IMR-90 (cell line): ENCODE measurements at regions not wholly inside any gene's neighbourhood (a gene's known extent, or its start where the extent isn't known, plus 50 kb on each side); places are given as distances from the start of the nearest gene placed in this dataset.

Experiments
- ATAC-seq: fragments of 200-7000 bp; cut with Tn5 transposase; 2 replicates; pipeline ENCODE4 v1.9.1; 2020; ENCODE audit warnings: low read depth, mild to moderate bottlenecking, moderate library complexity
- BruUV-seq: library from RNA; stranded (reverse); fragments of 400-500 nt; replicated peaks from 2 replicates; lab custom pipeline; 2021; lab: Mats Ljungman, UMichigan
- CTCF ChIA-PET: fragments of 300-600 bp; formaldehyde crosslinking; extraction: SDS; loops from one replicate; lab custom pipeline; 2021; ENCODE audit warnings: antibody characterized with exemption; lab: Yijun Ruan, JAX
- POLR2A ChIA-PET: fragments of 300-600 bp; sonication (Branson Sonifier 250); formaldehyde crosslinking; loops from one replicate; lab custom pipeline; 2022; ENCODE audit warnings: antibody characterized with exemption; ENCODE audit not compliant: unreplicated experiment; lab: Charles Lee
- DNase-seq: peaks from one replicate; pipeline ENCODE4 v3.0.0; 2013
- H2AFZ ChIP-seq: replicated peaks from 2 replicates; pipeline ENCODE3; 2013; ENCODE audit warnings: low read length, mild to moderate bottlenecking; ENCODE audit not compliant: poor library complexity
- H2AK5ac ChIP-seq: 2 replicates; pipeline ENCODE4 v1.6.1; 2013; ENCODE audit warnings: low read depth, low read length, inconsistent platforms
- H2AK9ac ChIP-seq: replicated peaks from 2 replicates; pipeline ENCODE3; 2013; ENCODE audit warnings: mild to moderate bottlenecking, low read depth, low read length, moderate library complexity; ENCODE audit not compliant: poor library complexity
- H2BK120ac ChIP-seq: 2 replicates; pipeline ENCODE4 v1.6.1; 2013; ENCODE audit warnings: low read depth, low read length, inconsistent platforms
- H2BK15ac ChIP-seq: 3 replicates; pipeline ENCODE4 v1.6.1; 2013; ENCODE audit warnings: low read depth, low read length, inconsistent platforms
- H2BK20ac ChIP-seq: 2 replicates; pipeline ENCODE4 v1.6.1; 2013; ENCODE audit warnings: low read depth, mild to moderate bottlenecking, inconsistent platforms, low read length, moderate library complexity
- H2BK5ac ChIP-seq: 2 replicates; pipeline ENCODE4 v1.6.1; 2013; ENCODE audit warnings: mild to moderate bottlenecking, low read depth, low read length, inconsistent platforms; ENCODE audit not compliant: poor library complexity, severe bottlenecking
- H3K14ac ChIP-seq: replicated peaks from 2 replicates; pipeline ENCODE4 v1.6.1; 2013; ENCODE audit warnings: low read depth, low read length, inconsistent platforms
- H3K18ac ChIP-seq: 2 replicates; pipeline ENCODE4 v1.6.1; 2013; ENCODE audit warnings: low read depth, low read length, control low read depth
- H3K23ac ChIP-seq: 2 replicates; pipeline ENCODE4 v1.6.1; 2013; ENCODE audit warnings: low read depth, low read length, inconsistent platforms
- H3K27ac ChIP-seq: 2 replicates; pipeline ENCODE4 v1.5.1; 2013; ENCODE audit warnings: mild to moderate bottlenecking, control low read depth, low read length; ENCODE audit not compliant: insufficient read depth
- H3K27me3 ChIP-seq: 2 replicates; pipeline ENCODE4 v1.6.1; 2013; ENCODE audit warnings: low read length; ENCODE audit not compliant: control insufficient read depth, insufficient read depth
- H3K36me3 ChIP-seq: 2 replicates; pipeline ENCODE4 v1.6.1; 2013; ENCODE audit warnings: low read length, mixed read lengths; ENCODE audit not compliant: control insufficient read depth, insufficient read depth
- H3K4ac ChIP-seq: 2 replicates; pipeline ENCODE4 v1.6.1; 2013; ENCODE audit warnings: low read depth, low read length, inconsistent platforms
- H3K4me1 ChIP-seq: 2 replicates; pipeline ENCODE4 v1.6.1; 2013; ENCODE audit warnings: low read length, mixed read lengths; ENCODE audit not compliant: control insufficient read depth, insufficient read depth
- H3K4me2 ChIP-seq: 2 replicates; pipeline ENCODE4 v1.6.1; 2013; ENCODE audit warnings: low read depth, mild to moderate bottlenecking, control low read depth, low read length, moderate library complexity
- H3K4me3 ChIP-seq: 2 replicates; pipeline ENCODE4 v1.5.1; 2013; ENCODE audit warnings: low read depth, mild to moderate bottlenecking, control low read depth, low read length, moderate library complexity; ENCODE audit not compliant: insufficient read depth
- H3K56ac ChIP-seq: 2 replicates; pipeline ENCODE4 v1.6.1; 2013; ENCODE audit warnings: low read length, inconsistent platforms; ENCODE audit not compliant: insufficient read depth; ENCODE audit errors: extremely low read depth
- H3K79me1 ChIP-seq, 2 experiments: 2 replicates each; pipeline ENCODE4 v1.6.1; 2013; ENCODE audit warnings: low read length in 2 of 2, inconsistent platforms in 1 of 2, low read depth in 1 of 2
- H3K9ac ChIP-seq: 2 replicates; pipeline ENCODE4 v1.6.1; 2013; ENCODE audit warnings: low read depth, low read length, control low read depth
- H3K9me1 ChIP-seq: 2 replicates; pipeline ENCODE4 v1.6.1; 2013; ENCODE audit warnings: low read length, inconsistent platforms; ENCODE audit not compliant: insufficient read depth
- H3K9me3 ChIP-seq: 2 replicates; pipeline ENCODE4 v1.6.1; 2013; ENCODE audit warnings: low read length; ENCODE audit not compliant: control insufficient read depth, insufficient read depth
- H4K20me1 ChIP-seq: 2 replicates; pipeline ENCODE4 v1.6.1; 2013; ENCODE audit warnings: low read length, inconsistent platforms; ENCODE audit not compliant: insufficient read depth
- H4K5ac ChIP-seq: 2 replicates; pipeline ENCODE4 v1.6.1; 2013; ENCODE audit warnings: mild to moderate bottlenecking, low read depth, low read length, control low read depth
- H4K8ac ChIP-seq, 2 experiments: 2 replicates each; pipeline ENCODE4 v1.6.1; 2013; ENCODE audit warnings: low read depth in 2 of 2, low read length in 2 of 2, control low read depth in 1 of 2, inconsistent platforms in 1 of 2
- H4K91ac ChIP-seq: 2 replicates; pipeline ENCODE4 v1.6.1; 2013; ENCODE audit warnings: low read depth, low read length, inconsistent platforms; ENCODE audit not compliant: insufficient read depth
- BHLHE40 ChIP-seq: fragments of 150-350 bp; IDR thresholded peaks from 2 replicates; pipeline ENCODE4 v1.6.1; 2016; ENCODE audit warnings: mild to moderate bottlenecking, low read depth, low read length
- MAFK ChIP-seq: IDR thresholded peaks from 2 replicates; pipeline ENCODE4 v1.6.1; 2012; ENCODE audit warnings: low read depth, low read length, improper control_type of control experiment
- WGBS, 2 experiments: methylation state at CpG; one replicate each; pipeline versions ENCODE4 v1.1.5 to v1.1.7; 2013; ENCODE audit warnings: missing lambda C conversion rate in 2 of 2; ENCODE audit not compliant: insufficient read length in 1 of 2; ENCODE audit errors: extremely low coverage in 2 of 2; 5-methylcytosine and 5-hydroxymethylcytosine counted together
- dilution Hi-C: fragments of 300-500 bp; cut with HindIII; formaldehyde crosslinking; loops from one replicate; pipeline ENCODE4 v1.14.3; 2018; ENCODE audit warnings: low sequenced_read_pairs; ENCODE audit not compliant: unreplicated experiment
- in situ Hi-C: fragments of 300-500 bp; cut with MboI; formaldehyde crosslinking; loops from 3 replicates; pipeline ENCODE4 v1.14.3; 2019; ENCODE audit warnings: low sequenced_read_pairs, inconsistent platforms, mixed read lengths
- intact Hi-C: fragments of 100-400 bp; cut with micrococcal nuclease; formaldehyde crosslinking; loops from 2 replicates; pipeline ENCODE4 v1.10.0; 2022
- TF ChIP-seq, protein P1 (sequence below): conservative IDR thresholded peaks from 2 replicates; pipeline ENCODE4 v1.5.1; 2012; ENCODE audit warnings: mild to moderate bottlenecking, low read depth, low read length, improper control_type of control experiment
- TF ChIP-seq, protein P2 (sequence below): fragments of 150-350 bp; IDR thresholded peaks from 2 replicates; pipeline ENCODE4 v1.6.1; 2017; ENCODE audit warnings: mild to moderate bottlenecking, antibody characterized with exemption, low read length, low read depth

DNA sequence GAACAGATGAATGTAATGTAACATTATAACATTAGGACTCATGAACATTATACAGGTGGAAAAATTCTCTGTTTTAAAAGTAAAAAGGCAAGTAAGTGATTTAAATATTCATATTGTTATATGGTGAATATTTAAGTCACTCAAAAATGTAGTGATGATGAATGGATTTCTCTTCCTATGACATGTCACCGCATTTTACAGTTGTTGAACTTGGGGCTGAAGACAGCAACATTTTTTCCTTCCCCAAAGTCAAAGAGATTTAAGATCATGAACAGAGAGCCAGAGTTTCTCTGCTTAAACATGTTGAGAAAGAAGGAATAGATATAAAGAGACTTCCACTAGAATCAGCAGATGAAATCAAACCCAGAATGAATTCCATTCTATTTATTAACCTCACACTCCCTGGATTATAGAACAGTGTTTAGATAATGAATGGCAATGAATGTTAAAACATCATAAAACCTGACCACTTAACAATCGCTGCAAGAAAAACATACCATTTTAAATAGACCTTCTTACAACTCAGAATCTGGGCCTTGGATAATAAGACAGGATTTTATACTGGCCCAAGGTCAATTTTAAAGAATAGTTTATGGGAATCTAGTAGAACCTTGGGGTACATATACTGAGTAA lies 163.6 kb upstream of the SIX2 start:
- H3K9me3 ChIP-seq, result no peaks in the 10 kb centered on the region; the same call in 1 of the 2 replicates
- no peak overlapping the region for H3K27ac ChIP-seq
- H4K5ac ChIP-seq, result no peak overlapping the region
- no peak overlapping the region for H2BK15ac ChIP-seq
- no peaks in the 10 kb centered on the region for H4K20me1 ChIP-seq
- no CpG with 5 or more reads among the region's 2 CpGs for WGBS, 2 experiments
- peaks cover 38% of the 10 kb centered on the region for H3K27me3 ChIP-seq
- no peak overlapping the region for H2AFZ ChIP-seq
- H3K4me2 ChIP-seq, result no peak overlapping the region
- H3K23ac ChIP-seq, result no peak overlapping the region
- in situ Hi-C loops, result no loop called here
- H2AK9ac ChIP-seq, result no peak overlapping the region
- dilution Hi-C loops, result no loop called here
- POLR2A ChIA-PET, result no interaction called here
- intact Hi-C loops, result no loop called here
- no peak overlapping the region for H3K9ac ChIP-seq
- H3K56ac ChIP-seq, result no peak overlapping the region
- H3K4ac ChIP-seq, result no peak overlapping the region
- H3K9me1 ChIP-seq, result no peaks in the 10 kb centered on the region
- no peak overlapping the region for H2BK5ac ChIP-seq
- TF ChIP-seq, protein P1, sequence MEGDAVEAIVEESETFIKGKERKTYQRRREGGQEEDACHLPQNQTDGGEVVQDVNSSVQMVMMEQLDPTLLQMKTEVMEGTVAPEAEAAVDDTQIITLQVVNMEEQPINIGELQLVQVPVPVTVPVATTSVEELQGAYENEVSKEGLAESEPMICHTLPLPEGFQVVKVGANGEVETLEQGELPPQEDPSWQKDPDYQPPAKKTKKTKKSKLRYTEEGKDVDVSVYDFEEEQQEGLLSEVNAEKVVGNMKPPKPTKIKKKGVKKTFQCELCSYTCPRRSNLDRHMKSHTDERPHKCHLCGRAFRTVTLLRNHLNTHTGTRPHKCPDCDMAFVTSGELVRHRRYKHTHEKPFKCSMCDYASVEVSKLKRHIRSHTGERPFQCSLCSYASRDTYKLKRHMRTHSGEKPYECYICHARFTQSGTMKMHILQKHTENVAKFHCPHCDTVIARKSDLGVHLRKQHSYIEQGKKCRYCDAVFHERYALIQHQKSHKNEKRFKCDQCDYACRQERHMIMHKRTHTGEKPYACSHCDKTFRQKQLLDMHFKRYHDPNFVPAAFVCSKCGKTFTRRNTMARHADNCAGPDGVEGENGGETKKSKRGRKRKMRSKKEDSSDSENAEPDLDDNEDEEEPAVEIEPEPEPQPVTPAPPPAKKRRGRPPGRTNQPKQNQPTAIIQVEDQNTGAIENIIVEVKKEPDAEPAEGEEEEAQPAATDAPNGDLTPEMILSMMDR, result no peak
- TF ChIP-seq, protein P2, sequence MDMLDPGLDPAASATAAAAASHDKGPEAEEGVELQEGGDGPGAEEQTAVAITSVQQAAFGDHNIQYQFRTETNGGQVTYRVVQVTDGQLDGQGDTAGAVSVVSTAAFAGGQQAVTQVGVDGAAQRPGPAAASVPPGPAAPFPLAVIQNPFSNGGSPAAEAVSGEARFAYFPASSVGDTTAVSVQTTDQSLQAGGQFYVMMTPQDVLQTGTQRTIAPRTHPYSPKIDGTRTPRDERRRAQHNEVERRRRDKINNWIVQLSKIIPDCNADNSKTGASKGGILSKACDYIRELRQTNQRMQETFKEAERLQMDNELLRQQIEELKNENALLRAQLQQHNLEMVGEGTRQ, result no peak
- no peak for TF ChIP-seq BHLHE40
- no peak for TF ChIP-seq MAFK
- H2BK120ac ChIP-seq, result no peak overlapping the region
- no peak for DNase-seq
- H4K91ac ChIP-seq, result no peak overlapping the region
- no peak overlapping the region for H4K8ac ChIP-seq
- H2AK5ac ChIP-seq, result no peak overlapping the region
- CTCF ChIA-PET, result interaction anchor here (0.8 kb wide), 1 partner anchor 186 kb away, joined by 3 read pairs; no protein-coding TSS in a partner anchor
- no peak for ATAC-seq
- no peak overlapping the region for H3K4me3 ChIP-seq
- no peak overlapping the region for H3K14ac ChIP-seq
- no peak overlapping the region for H3K18ac ChIP-seq
- H2BK20ac ChIP-seq, result no peak overlapping the region
- no peaks in the 10 kb centered on the region for H3K79me1 ChIP-seq
- peaks cover under 1% of the 10 kb centered on the region; the same call in 1 of the 2 replicates for H3K4me1 ChIP-seq
- no peaks in the 10 kb centered on the region for H3K36me3 ChIP-seq
- no TSS peak for BruUV-seq
